ENCODE measurements at regions not wholly inside any gene's neighbourhood (a gene's known extent, or its start where the extent isn't known, plus 50 kb on each side); places are given as distances from the start of the nearest gene placed in this dataset.

DNA sequence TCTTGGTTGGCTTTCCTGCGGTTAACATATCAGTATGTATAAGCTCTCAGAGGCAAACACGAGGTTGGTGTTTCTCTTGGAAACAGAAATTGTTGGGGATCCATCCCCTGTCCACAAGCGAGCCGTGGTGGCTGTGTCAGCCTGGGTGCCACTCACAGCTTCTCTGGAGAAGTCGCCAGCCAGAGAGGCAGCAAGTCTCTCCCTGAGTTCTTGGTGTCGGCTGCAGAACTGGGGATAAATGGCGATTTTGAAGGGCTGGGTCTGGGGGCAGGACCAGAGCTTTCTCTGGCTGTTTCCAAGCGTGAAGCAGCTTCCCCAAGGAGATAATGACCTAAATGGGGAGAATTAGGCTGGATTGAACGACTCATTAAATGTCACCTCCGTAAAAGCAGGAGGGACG, 335.3 kb downstream of the GLRX3 start:
- in situ Hi-C loops (cut with HindIII; ENCODE audit: low sequenced_read_pairs), result no loop called here
- H3K4me3 ChIP-seq (ENCODE audit: low read depth, low read length), result no peak overlapping the region
- no peak for DNase-seq (ENCODE audit: low read depth, low spot score)
- TF ChIP-seq, protein P1, sequence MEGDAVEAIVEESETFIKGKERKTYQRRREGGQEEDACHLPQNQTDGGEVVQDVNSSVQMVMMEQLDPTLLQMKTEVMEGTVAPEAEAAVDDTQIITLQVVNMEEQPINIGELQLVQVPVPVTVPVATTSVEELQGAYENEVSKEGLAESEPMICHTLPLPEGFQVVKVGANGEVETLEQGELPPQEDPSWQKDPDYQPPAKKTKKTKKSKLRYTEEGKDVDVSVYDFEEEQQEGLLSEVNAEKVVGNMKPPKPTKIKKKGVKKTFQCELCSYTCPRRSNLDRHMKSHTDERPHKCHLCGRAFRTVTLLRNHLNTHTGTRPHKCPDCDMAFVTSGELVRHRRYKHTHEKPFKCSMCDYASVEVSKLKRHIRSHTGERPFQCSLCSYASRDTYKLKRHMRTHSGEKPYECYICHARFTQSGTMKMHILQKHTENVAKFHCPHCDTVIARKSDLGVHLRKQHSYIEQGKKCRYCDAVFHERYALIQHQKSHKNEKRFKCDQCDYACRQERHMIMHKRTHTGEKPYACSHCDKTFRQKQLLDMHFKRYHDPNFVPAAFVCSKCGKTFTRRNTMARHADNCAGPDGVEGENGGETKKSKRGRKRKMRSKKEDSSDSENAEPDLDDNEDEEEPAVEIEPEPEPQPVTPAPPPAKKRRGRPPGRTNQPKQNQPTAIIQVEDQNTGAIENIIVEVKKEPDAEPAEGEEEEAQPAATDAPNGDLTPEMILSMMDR (IDR thresholded peaks at IDR 0.05; ENCODE audit: low read depth, low read length), result no peak

DNA sequence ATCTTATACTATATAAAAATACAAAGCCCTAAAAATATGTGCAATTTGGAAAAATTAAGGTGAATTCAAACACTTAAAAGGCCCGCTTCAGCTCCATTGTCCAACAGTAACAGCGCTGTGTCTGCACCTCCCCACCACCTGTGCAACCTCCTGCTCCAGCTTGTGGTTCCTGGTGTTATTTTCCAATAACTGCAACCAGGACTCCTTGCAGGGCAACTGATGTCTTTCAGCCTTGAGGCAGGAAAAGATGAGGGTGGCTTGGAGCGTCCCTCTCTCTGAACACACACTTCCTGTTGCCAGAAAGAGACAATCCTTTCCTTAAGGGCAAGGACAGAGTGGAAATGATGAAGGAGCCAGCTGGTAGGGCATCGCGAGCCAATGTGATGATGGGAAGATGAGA, 336.0 kb downstream of the GLRX3 start:
- TF ChIP-seq, protein P1 (IDR thresholded peaks at IDR 0.05; ENCODE audit: low read depth, low read length), result no peak
- in situ Hi-C loops (cut with HindIII; ENCODE audit: low sequenced_read_pairs), result no loop called here

DNA sequence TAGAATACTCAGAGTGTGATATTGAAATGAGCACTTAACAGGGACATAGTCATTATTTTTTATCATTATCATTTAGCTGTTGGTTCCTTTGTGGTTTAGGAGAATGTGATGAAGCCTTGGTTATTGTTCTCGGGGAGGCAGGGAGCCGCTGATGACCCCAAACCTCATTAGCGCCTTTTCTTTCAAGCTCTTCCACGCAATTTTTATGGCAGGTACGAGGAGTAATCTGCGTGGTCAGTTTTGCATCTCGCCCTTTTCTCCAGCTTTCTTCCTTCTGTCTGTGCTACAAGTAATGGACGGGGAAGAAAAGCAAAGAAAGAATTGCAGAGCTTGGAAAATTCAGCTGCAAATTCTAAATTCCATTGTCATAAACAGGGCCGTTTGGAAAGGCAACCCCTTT, 338.4 kb downstream of the GLRX3 start:
- no peak for DNase-seq (ENCODE audit: low read depth, low spot score)

More for the DNA sequence above, 336.0 kb downstream of the GLRX3 start:
- no peak for DNase-seq (ENCODE audit: low read depth, low spot score)
- H3K4me3 ChIP-seq (ENCODE audit: low read depth, low read length), result no peak overlapping the region

DNA sequence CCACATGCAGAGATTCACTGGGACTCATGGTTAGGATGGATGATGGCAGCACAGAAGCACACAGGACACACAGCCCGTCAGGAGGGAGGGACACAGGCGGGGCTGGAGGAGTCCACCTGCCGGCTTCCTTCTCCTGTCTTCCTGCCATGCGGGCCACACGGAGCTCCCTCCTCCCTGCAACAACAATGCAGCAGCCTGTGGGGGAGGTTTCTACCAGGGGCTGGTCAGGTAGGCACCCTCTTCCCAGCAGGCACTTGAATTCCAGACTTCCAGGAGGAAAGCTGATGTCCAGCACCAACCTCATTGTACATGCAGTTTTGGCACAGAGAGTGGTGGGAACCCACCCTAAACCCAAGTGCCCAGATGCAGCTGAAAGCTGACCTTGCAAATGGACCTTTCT, 341.2 kb downstream of the GLRX3 start:
- TF ChIP-seq, protein P1 (IDR thresholded peaks at IDR 0.05; ENCODE audit: low read depth, low read length), result no peak
- in situ Hi-C loops (cut with HindIII; ENCODE audit: low sequenced_read_pairs), result no loop called here
- no peak overlapping the region for H3K4me3 ChIP-seq (ENCODE audit: low read depth, low read length)
- DNase-seq (ENCODE audit: low read depth, low spot score), result no peak

More for the DNA sequence above, 338.4 kb downstream of the GLRX3 start:
- no peak overlapping the region for H3K4me3 ChIP-seq (ENCODE audit: low read depth, low read length)
- TF ChIP-seq, protein P1 (IDR thresholded peaks at IDR 0.05; ENCODE audit: low read depth, low read length), result no peak
- in situ Hi-C loops (cut with HindIII; ENCODE audit: low sequenced_read_pairs), result no loop called here

DNA sequence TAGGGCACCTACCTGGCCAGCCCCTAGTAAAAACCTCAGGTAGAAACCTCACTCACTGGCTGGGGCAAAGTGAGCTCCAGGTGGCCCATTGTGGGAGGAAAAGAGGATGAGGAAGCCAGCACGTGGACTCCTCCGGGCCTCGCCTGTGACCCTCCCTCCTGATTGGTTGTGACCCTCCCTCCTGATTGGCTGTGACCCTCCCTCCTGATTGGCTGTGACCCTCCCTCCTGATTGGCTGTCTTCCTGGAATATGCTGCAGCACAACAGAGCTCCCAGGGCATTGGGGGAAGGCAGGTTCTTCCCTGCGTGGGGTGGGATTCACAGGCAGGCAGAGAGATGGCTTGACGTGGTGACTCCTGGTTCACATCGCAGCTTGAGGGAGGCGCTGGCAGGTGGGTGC, 343.0 kb downstream of the GLRX3 start:
- H3K4me3 ChIP-seq (ENCODE audit: low read depth, low read length), result no peak overlapping the region
- in situ Hi-C loops (cut with HindIII; ENCODE audit: low sequenced_read_pairs), result no loop called here
- DNase-seq (ENCODE audit: low read depth, low spot score), result no peak
- TF ChIP-seq, protein P1 (IDR thresholded peaks at IDR 0.05; ENCODE audit: low read depth, low read length), result no peak

DNA sequence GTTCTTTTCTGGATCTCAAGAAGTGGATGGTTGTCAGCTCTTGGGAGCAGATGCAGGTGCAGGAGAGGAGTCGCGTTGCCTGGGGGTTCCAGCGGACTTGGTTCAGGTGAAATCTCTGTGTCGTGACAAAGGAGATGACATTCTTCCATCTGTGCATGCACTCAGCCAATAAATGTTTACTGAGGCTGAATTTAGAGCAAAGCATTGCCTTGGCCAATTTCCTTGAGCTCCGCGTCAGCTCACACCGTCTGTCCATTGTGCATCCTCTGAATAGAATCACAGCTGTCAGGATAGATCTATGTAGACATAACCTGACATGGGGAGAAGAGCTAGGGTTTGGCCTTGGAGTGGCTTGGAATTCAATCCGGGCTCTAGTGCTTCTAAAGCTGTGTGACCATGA, 343.7 kb downstream of the GLRX3 start:
- in situ Hi-C loops (cut with HindIII; ENCODE audit: low sequenced_read_pairs), result no loop called here
- TF ChIP-seq, protein P1 (IDR thresholded peaks at IDR 0.05; ENCODE audit: low read depth, low read length), result no peak
- no peak overlapping the region for H3K4me3 ChIP-seq (ENCODE audit: low read depth, low read length)
- DNase-seq (ENCODE audit: low read depth, low spot score), result no peak

DNA sequence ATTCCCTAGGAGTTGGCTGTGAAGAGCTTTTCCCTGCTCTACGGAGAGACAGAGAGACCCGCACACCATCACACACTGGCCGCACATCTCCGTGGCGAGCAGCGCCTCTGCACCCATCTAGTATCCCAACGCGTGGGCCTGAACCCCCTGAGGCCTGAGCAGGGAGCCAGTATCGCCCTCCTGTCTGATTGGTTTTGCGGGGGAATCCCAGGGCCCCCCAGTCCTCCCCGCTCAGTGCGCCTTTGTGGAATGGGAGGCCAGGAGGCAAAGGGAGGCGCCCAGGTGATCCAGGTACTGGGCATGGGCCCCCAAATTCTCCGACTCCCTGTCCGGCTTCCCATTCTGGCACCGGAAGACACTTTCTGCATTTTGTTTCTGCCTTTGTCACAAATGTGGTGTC, 344.3 kb downstream of the GLRX3 start:
- in situ Hi-C loops (cut with HindIII; ENCODE audit: low sequenced_read_pairs), result no loop called here
- H3K4me3 ChIP-seq (ENCODE audit: low read depth, low read length), result no peak overlapping the region
- TF ChIP-seq, protein P1 (IDR thresholded peaks at IDR 0.05; ENCODE audit: low read depth, low read length), result no peak
- DNase-seq (ENCODE audit: low read depth, low spot score), result no peak
